HEK293 (cell line): ENCODE measurements at regions not wholly inside any gene's neighbourhood (a gene's known extent, or its start where the extent isn't known, plus 50 kb on each side); places are given as distances from the start of the nearest gene placed in this dataset.

ENCODE experiments used
- ZNF138 ChIP-seq: fragments of 450-650 bp; formaldehyde crosslinking; IDR thresholded peaks from 2 replicates; pipeline ENCODE4 v1.5.1; 2016; ENCODE audit warnings: missing biosample characterization, missing genetic modification characterization, borderline replicate concordance
- ZNF16 ChIP-seq: fragments of 450-650 bp; formaldehyde crosslinking; IDR thresholded peaks from 2 replicates; pipeline ENCODE4 v1.5.1; 2016; ENCODE audit warnings: low read depth, missing biosample characterization, missing genetic modification characterization
- ZNF701 ChIP-seq: fragments of 450-650 bp; formaldehyde crosslinking; IDR thresholded peaks from 2 replicates; pipeline ENCODE4 v1.5.1; 2016; ENCODE audit warnings: missing biosample characterization, missing genetic modification characterization
- TF ChIP-seq, protein P1 (sequence below): fragments of 450-650 bp; formaldehyde crosslinking; IDR thresholded peaks from 2 replicates; pipeline ENCODE4 v1.5.1; 2016; ENCODE audit warnings: missing biosample characterization, missing genetic modification characterization
- TF ChIP-seq, protein P2 (sequence below): fragments of 450-650 bp; formaldehyde crosslinking; IDR thresholded peaks from 2 replicates; pipeline ENCODE4 v1.5.1; 2016; ENCODE audit warnings: missing biosample characterization, missing genetic modification characterization

DNA sequence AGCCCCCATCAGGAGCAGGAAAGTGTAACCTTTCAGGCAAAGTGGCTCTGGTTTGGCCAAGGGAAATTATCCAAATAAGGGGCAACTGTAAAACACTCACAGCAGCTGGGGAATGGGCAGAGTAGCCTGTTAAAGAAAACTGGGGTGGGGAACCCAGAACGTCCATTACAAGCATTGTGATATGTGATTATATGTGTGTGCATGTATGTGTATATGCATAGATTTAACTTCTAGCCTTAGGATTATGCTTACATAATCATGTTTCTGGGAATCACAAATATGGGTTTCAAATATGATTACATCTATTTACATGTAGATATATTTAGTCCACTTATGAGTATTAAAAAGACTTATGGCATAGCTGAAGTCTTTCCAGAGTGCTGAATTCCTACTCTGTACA, 278.1 kb upstream of the JAG1 start:
- TF ChIP-seq, protein P1, sequence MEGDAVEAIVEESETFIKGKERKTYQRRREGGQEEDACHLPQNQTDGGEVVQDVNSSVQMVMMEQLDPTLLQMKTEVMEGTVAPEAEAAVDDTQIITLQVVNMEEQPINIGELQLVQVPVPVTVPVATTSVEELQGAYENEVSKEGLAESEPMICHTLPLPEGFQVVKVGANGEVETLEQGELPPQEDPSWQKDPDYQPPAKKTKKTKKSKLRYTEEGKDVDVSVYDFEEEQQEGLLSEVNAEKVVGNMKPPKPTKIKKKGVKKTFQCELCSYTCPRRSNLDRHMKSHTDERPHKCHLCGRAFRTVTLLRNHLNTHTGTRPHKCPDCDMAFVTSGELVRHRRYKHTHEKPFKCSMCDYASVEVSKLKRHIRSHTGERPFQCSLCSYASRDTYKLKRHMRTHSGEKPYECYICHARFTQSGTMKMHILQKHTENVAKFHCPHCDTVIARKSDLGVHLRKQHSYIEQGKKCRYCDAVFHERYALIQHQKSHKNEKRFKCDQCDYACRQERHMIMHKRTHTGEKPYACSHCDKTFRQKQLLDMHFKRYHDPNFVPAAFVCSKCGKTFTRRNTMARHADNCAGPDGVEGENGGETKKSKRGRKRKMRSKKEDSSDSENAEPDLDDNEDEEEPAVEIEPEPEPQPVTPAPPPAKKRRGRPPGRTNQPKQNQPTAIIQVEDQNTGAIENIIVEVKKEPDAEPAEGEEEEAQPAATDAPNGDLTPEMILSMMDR: no peak
- TF ChIP-seq ZNF701 (tag by site-specific recombination) (no peak), ZNF138 (no peak), ZNF16 (tag by site-specific recombination) (no peak)
- TF ChIP-seq, protein P2, sequence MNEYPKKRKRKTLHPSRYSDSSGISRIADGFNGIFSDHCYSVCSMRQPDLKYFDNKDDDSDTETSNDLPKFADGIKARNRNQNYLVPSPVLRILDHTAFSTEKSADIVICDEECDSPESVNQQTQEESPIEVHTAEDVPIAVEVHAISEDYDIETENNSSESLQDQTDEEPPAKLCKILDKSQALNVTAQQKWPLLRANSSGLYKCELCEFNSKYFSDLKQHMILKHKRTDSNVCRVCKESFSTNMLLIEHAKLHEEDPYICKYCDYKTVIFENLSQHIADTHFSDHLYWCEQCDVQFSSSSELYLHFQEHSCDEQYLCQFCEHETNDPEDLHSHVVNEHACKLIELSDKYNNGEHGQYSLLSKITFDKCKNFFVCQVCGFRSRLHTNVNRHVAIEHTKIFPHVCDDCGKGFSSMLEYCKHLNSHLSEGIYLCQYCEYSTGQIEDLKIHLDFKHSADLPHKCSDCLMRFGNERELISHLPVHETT (tag by site-specific recombination): no peak
